ENCODE measurements at regions not wholly inside any gene's neighbourhood (a gene's known extent, or its start where the extent isn't known, plus 50 kb on each side); places are given as distances from the start of the nearest gene placed in this dataset.

DNA sequence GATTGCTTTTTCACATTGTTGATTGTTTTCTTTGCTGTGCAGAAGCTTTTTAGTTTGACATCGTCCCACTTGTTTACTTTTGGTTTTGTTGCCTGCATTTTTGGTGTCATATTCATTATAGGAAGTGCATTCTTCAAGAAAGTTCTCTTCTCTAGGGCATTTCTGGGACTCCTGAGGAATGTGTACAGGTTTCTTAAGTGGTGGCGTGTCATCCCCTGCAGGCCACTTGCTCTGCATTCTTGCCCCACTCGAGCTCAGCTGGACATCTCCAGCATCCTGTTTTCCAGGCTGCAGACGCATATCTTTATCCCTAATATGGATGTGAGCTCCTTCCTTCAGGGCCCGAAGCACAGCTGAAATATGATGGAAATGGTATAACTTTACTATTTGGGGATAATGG is 255.6 kb upstream of the HABP2 start:
- no peak overlapping the region for H3K9ac ChIP-seq (ENCODE audit: low read length)
- DNase-seq (ENCODE audit: low read depth, low spot score) (no peak), ATAC-seq (no peak)
- H3K27me3 ChIP-seq (ENCODE audit: insufficient read depth, low read length), result no peaks in the 10 kb centered on the region
- H3K79me2 ChIP-seq (ENCODE audit: insufficient read depth, low read length), result no peaks in the 10 kb centered on the region
- no TSS peak for BruUV-seq (replicated peaks)
- intact Hi-C loops (cut with micrococcal nuclease), result no loop called here
- TF ChIP-seq RAD21 (IDR thresholded peaks at IDR 0.05; ENCODE audit: low read depth) (peak; percentile 26; the same call in 1 of the 2 replicates), SIN3A (IDR thresholded peaks at IDR 0.05; ENCODE audit: low read depth) (no peak)
- no peaks in the 10 kb centered on the region for H3K36me3 ChIP-seq (ENCODE audit: control insufficient read depth in 1 of 2, insufficient read depth in 2 of 2, low read length in 2 of 2)
- H3K4me1 ChIP-seq (ENCODE audit: control insufficient read depth in 1 of 2, insufficient read depth in 2 of 2, low read length in 2 of 2), result peaks cover 8 to 15% of the 10 kb centered on the region in 2 experiments; a peak in 2 of 4 replicates
- no peak overlapping the region for H3K4me3 ChIP-seq (replicated peaks in 1 of 2; ENCODE audit: low read depth in 1 of 2, low read length in 2 of 2)
- ChIA-PET CTCF (no interaction called here), POLR2A (no interaction called here), RAD21 (ENCODE audit: low non-redundant PET in 1 of 2, low total read pairs in 2 of 2, uncharacterized antibody in 2 of 2, unreplicated experiment in 2 of 2) (no interaction called here)
- no peaks in the 10 kb centered on the region for H3K9me2 ChIP-seq (ENCODE audit: insufficient read depth)
- no peak overlapping the region for H2AFZ ChIP-seq (ENCODE audit: low read depth, low read length, poor library complexity, severe bottlenecking)
- H3K4me2 ChIP-seq (ENCODE audit: low read length), result no peak overlapping the region
- H4K20me1 ChIP-seq (ENCODE audit: insufficient read depth), result no peaks in the 10 kb centered on the region
- no peak overlapping the region for H3K27ac ChIP-seq (ENCODE audit: low read depth, low read length)
- H3K9me3 ChIP-seq (ENCODE audit: control insufficient read depth in 1 of 2, insufficient read depth in 1 of 2, low read depth in 1 of 2, low read length in 2 of 2), result no peaks in the 10 kb centered on the region

- Histone ChIP-seq H3K27ac (ENCODE audit: low read depth, low read length) (no peak overlapping the region), H3K27me3 (ENCODE audit: insufficient read depth, low read length) (no peaks in the 10 kb centered on the region), H4K20me1 (ENCODE audit: insufficient read depth) (no peaks in the 10 kb centered on the region), H3K36me3 (ENCODE audit: control insufficient read depth in 1 of 2, insufficient read depth in 2 of 2, low read length in 2 of 2) (no peaks in the 10 kb centered on the region), H3K9me3 (ENCODE audit: control insufficient read depth in 1 of 2, insufficient read depth in 1 of 2, low read depth in 1 of 2, low read length in 2 of 2) (no peaks in the 10 kb centered on the region), H3K4me3 (replicated peaks in 1 of 2; ENCODE audit: low read depth in 1 of 2, low read length in 2 of 2) (no peak overlapping the region), H3K79me2 (ENCODE audit: insufficient read depth, low read length) (no peaks in the 10 kb centered on the region), H3K4me1 (ENCODE audit: control insufficient read depth in 1 of 2, insufficient read depth in 2 of 2, low read length in 2 of 2) (peaks cover 8 to 15% of the 10 kb centered on the region in 2 experiments; a peak in 2 of 4 replicates), H3K9ac (ENCODE audit: low read length) (no peak overlapping the region), H3K9me2 (ENCODE audit: insufficient read depth) (no peaks in the 10 kb centered on the region), H3K4me2 (ENCODE audit: low read length) (no peak overlapping the region), H2AFZ (ENCODE audit: low read depth, low read length, poor library complexity, severe bottlenecking) (no peak overlapping the region)
- intact Hi-C loops (cut with micrococcal nuclease), result no loop called here
- BruUV-seq (replicated peaks), result no TSS peak
- ATAC-seq (no peak), DNase-seq (ENCODE audit: low read depth, low spot score) (no peak)
- ChIA-PET CTCF (no interaction called here), POLR2A (no interaction called here), RAD21 (ENCODE audit: low non-redundant PET in 1 of 2, low total read pairs in 2 of 2, uncharacterized antibody in 2 of 2, unreplicated experiment in 2 of 2) (interaction anchor here in 1 of 2 experiments (0.7 kb wide), 1 partner anchor 641 kb away, joined by 5 read pairs; no protein-coding TSS in a partner anchor)
- TF ChIP-seq, protein P1, sequence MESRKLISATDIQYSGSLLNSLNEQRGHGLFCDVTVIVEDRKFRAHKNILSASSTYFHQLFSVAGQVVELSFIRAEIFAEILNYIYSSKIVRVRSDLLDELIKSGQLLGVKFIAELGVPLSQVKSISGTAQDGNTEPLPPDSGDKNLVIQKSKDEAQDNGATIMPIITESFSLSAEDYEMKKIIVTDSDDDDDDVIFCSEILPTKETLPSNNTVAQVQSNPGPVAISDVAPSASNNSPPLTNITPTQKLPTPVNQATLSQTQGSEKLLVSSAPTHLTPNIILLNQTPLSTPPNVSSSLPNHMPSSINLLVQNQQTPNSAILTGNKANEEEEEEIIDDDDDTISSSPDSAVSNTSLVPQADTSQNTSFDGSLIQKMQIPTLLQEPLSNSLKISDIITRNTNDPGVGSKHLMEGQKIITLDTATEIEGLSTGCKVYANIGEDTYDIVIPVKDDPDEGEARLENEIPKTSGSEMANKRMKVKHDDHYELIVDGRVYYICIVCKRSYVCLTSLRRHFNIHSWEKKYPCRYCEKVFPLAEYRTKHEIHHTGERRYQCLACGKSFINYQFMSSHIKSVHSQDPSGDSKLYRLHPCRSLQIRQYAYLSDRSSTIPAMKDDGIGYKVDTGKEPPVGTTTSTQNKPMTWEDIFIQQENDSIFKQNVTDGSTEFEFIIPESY (IDR thresholded peaks at IDR 0.05; ENCODE audit: extremely low read depth, insufficient replicate concordance, low read length), result no peak
- no peak for TF ChIP-seq JUND (IDR thresholded peaks at IDR 0.05)
- TF ChIP-seq RAD21 (IDR thresholded peaks at IDR 0.05; ENCODE audit: low read depth), result no peak
- no peak for TF ChIP-seq POLR2A (IDR thresholded peaks at IDR 0.05; ENCODE audit: borderline replicate concordance, extremely low read depth, insufficient read depth, insufficient read length)
- no peak for TF ChIP-seq MAX (IDR thresholded peaks at IDR 0.05)
- TF ChIP-seq ZNF274 (IDR thresholded peaks at IDR 0.05; ENCODE audit: low read depth, low read length), result no peak
- no peak for TF ChIP-seq FOSL1 (IDR thresholded peaks at IDR 0.05; ENCODE audit: low read depth)
Observed at GRCh38 chr10:113298616-113299015, 254.2 kb upstream of the HABP2 start.
